ENCODE measurements at regions not wholly inside any gene's neighbourhood (a gene's known extent, or its start where the extent isn't known, plus 50 kb on each side); places are given as distances from the start of the nearest gene placed in this dataset.

GRCh38 chr7:24341691-24342413 is 57.9 kb downstream of the NPY start:
- TF ChIP-seq ZNF217 (IDR thresholded peaks at IDR 0.05), result no peak
- TF ChIP-seq CREM (IDR thresholded peaks at IDR 0.05; ENCODE audit: low read depth), result no peak
- no peak for TF ChIP-seq TCF3 (IDR thresholded peaks at IDR 0.05; ENCODE audit: borderline replicate concordance, insufficient read depth, low read depth, low read length)
- no peak for TF ChIP-seq CTCF (IDR thresholded peaks at IDR 0.05 in 2 of 3, conservative IDR thresholded peaks at IDR 0.05 in 1 of 3; ENCODE audit: control insufficient read depth in 2 of 3, extremely low read depth in 1 of 3, insufficient read depth in 1 of 3, low read depth in 3 of 3, low read length in 3 of 3)
- no peak for TF ChIP-seq RAD21 (IDR thresholded peaks at IDR 0.05; ENCODE audit: insufficient read depth, low read depth, low read length)
- no peak for TF ChIP-seq POLR2AphosphoS5 (IDR thresholded peaks at IDR 0.05; ENCODE audit: low read length)
- no peak for TF ChIP-seq YY1 (IDR thresholded peaks at IDR 0.05; ENCODE audit: low read depth, low read length)
- TF ChIP-seq ELK1 (IDR thresholded peaks at IDR 0.05; ENCODE audit: low read depth, low read length), result no peak
- TF ChIP-seq PKNOX1 (IDR thresholded peaks at IDR 0.05), result no peak
- no peak for TF ChIP-seq IRF3 (IDR thresholded peaks at IDR 0.05)
- no peak for TF ChIP-seq LARP7 (IDR thresholded peaks at IDR 0.05)
- no peak for TF ChIP-seq RFX5 (IDR thresholded peaks at IDR 0.05; ENCODE audit: low read depth, low read length)

All from GM12878 (cell line).